ENCODE measurements at regions not wholly inside any gene's neighbourhood (a gene's known extent, or its start where the extent isn't known, plus 50 kb on each side); places are given as distances from the start of the nearest gene placed in this dataset.

DNA sequence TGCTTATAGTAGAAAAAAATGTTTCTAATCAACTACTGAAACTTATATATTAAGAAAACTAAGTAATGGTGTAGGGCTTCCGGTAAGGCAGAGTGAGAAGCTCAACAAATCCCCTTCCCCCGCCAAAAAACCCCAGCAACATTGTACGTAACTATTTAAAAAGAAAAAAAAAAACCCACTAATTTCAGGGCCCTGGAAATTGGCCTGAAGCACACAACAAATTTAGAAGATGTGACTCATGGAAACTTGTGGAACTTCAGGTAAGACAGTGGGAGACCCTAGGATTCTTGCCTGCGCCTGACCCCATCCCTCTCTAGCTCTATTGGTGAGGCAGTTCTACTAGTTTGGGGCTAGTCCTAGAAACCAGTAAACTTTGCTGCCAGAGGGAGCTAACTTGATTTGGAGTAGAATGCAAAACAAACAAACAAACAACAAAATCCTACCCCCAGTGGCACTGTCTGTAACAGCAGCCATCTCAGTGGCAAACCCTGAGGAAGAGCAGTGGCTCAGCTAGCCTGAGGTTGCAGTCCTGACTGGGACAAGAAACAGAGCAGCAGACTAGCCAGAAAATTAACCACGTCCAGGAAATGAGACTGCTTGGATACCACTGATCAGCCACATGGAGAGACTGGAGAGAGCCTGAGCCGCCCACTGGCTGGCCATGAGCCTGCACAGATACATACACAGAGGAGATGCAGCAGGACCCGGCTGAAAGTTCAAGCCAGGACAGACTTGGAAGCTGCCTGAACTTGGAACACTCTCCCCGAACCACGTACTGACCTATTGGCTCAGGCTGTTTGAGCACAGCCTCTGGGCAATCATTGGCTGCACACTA, 135.1 kb downstream of the TBXT start:
- Mint-ChIP-seq H3K36me3 (no peaks in the 10 kb centered on the region), H3K4me3 (no peak overlapping the region), H3K27ac (no peak overlapping the region), H3K27me3 (ENCODE audit: low read depth in 3 of 3) (peaks cover 1 to 3% (median 2%) of the 10 kb centered on the region in 3 donors), H3K9me3 (peaks cover 2 to 6% (median 2%) of the 10 kb centered on the region in 7 donors), H3K4me1 (no peaks in the 10 kb centered on the region)
- TF ChIP-seq, protein P1, sequence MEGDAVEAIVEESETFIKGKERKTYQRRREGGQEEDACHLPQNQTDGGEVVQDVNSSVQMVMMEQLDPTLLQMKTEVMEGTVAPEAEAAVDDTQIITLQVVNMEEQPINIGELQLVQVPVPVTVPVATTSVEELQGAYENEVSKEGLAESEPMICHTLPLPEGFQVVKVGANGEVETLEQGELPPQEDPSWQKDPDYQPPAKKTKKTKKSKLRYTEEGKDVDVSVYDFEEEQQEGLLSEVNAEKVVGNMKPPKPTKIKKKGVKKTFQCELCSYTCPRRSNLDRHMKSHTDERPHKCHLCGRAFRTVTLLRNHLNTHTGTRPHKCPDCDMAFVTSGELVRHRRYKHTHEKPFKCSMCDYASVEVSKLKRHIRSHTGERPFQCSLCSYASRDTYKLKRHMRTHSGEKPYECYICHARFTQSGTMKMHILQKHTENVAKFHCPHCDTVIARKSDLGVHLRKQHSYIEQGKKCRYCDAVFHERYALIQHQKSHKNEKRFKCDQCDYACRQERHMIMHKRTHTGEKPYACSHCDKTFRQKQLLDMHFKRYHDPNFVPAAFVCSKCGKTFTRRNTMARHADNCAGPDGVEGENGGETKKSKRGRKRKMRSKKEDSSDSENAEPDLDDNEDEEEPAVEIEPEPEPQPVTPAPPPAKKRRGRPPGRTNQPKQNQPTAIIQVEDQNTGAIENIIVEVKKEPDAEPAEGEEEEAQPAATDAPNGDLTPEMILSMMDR (IDR thresholded peaks at IDR 0.05), result no peak
- Histone ChIP-seq H3K79me2 (ENCODE audit: insufficient read depth, low read length) (no peaks in the 10 kb centered on the region), H3K9ac (ENCODE audit: insufficient read depth, low read length, poor library complexity, severe bottlenecking) (no peak overlapping the region), H3K36me3 (replicated peaks in 1 of 2; ENCODE audit: control insufficient read depth in 1 of 2, insufficient read depth in 2 of 2, low read length in 2 of 2) (no peaks in the 10 kb centered on the region), H3K4me2 (replicated peaks; ENCODE audit: extremely low read depth, low read length, poor library complexity, severe bottlenecking) (no peak overlapping the region), H2AFZ (ENCODE audit: insufficient read depth, low read depth, low read length, poor library complexity, severe bottlenecking) (no peak overlapping the region), H3K4me1 (ENCODE audit: control insufficient read depth in 1 of 2, insufficient read depth in 2 of 2, low read length in 2 of 2) (no peaks in the 10 kb centered on the region), H4K20me1 (ENCODE audit: insufficient read depth, low read length) (no peaks in the 10 kb centered on the region), H3K27ac (ENCODE audit: low read depth in 1 of 2, low read length in 2 of 2) (no peak overlapping the region), H3K9me3 (replicated peaks in 1 of 2; ENCODE audit: control insufficient read depth in 1 of 2, insufficient read depth in 1 of 2, low read length in 2 of 2) (no peaks in the 10 kb centered on the region), H3K4me3 (replicated peaks in 1 of 3; ENCODE audit: low read depth in 2 of 3, low read length in 3 of 3) (no peak overlapping the region), H3K27me3 (ENCODE audit: control insufficient read depth in 2 of 2, insufficient read depth in 2 of 2, low read length in 2 of 2) (no peaks in the 10 kb centered on the region)
- no peak for DNase-seq
- WGBS (ENCODE audit: insufficient coverage), result 65% methylated on average over 5 of the region's 9 CpGs
- intact Hi-C loops (cut with micrococcal nuclease), result no loop called here

DNA sequence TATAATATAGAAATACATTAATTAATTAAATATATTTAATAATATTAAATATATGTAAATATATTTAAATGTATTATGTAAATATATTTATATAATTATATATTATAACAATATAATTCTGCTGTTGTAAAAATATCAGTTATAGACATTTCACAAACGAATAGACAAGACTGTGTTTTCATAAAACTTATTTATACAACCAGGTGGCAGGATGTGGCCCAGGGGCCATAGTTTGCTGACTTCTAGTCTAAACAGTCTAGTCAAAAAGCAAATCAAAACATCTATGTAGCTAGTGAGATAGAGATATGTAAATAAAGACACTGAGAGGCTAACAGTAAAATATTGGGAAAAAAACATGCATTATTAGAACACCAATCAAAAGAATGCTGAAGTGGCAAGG, 136.4 kb downstream of the TBXT start:
- no peaks in the 10 kb centered on the region for H3K36me3 Mint-ChIP-seq
- Histone ChIP-seq H3K4me1 (ENCODE audit: control insufficient read depth in 1 of 2, insufficient read depth in 2 of 2, low read length in 2 of 2) (no peaks in the 10 kb centered on the region), H3K9ac (ENCODE audit: insufficient read depth, low read length, poor library complexity, severe bottlenecking) (no peak overlapping the region)

More for the DNA sequence above, 136.4 kb downstream of the TBXT start:
- H3K36me3 ChIP-seq (replicated peaks in 1 of 2; ENCODE audit: control insufficient read depth in 1 of 2, insufficient read depth in 2 of 2, low read length in 2 of 2), result no peaks in the 10 kb centered on the region
- H3K79me2 ChIP-seq (ENCODE audit: insufficient read depth, low read length), result no peaks in the 10 kb centered on the region
- no peak for DNase-seq
- H3K27ac Mint-ChIP-seq, result no peak overlapping the region
- intact Hi-C loops (cut with micrococcal nuclease), result no loop called here
- H3K4me2 ChIP-seq (replicated peaks; ENCODE audit: extremely low read depth, low read length, poor library complexity, severe bottlenecking), result no peak overlapping the region
- H3K4me1 Mint-ChIP-seq, result no peaks in the 10 kb centered on the region
- no peak overlapping the region for H2AFZ ChIP-seq (ENCODE audit: insufficient read depth, low read depth, low read length, poor library complexity, severe bottlenecking)
- H3K27me3 ChIP-seq (ENCODE audit: control insufficient read depth in 2 of 2, insufficient read depth in 2 of 2, low read length in 2 of 2), result no peaks in the 10 kb centered on the region
- H3K27me3 Mint-ChIP-seq (ENCODE audit: low read depth in 3 of 3), result peaks cover 1 to 3% (median 2%) of the 10 kb centered on the region in 3 donors
- no peak overlapping the region for H3K4me3 Mint-ChIP-seq
- H3K9me3 ChIP-seq (replicated peaks in 1 of 2; ENCODE audit: control insufficient read depth in 1 of 2, insufficient read depth in 1 of 2, low read length in 2 of 2), result no peaks in the 10 kb centered on the region
- WGBS (ENCODE audit: insufficient coverage), result no CpG with 5 or more reads among the region's 1 CpG
- no peaks in the 10 kb centered on the region for H4K20me1 ChIP-seq (ENCODE audit: insufficient read depth, low read length)
- TF ChIP-seq, protein P1 (IDR thresholded peaks at IDR 0.05), result no peak
- no peak overlapping the region for H3K27ac ChIP-seq (ENCODE audit: low read depth in 1 of 2, low read length in 2 of 2)
- no peak overlapping the region for H3K4me3 ChIP-seq (replicated peaks in 1 of 3; ENCODE audit: low read depth in 2 of 3, low read length in 3 of 3)
- H3K9me3 Mint-ChIP-seq, result peaks cover 0 to 4% (median 0%) of the 10 kb centered on the region in 7 donors
